K562 (cell line): ENCODE measurements at regions not wholly inside any gene's neighbourhood (a gene's known extent, or its start where the extent isn't known, plus 50 kb on each side); places are given as distances from the start of the nearest gene placed in this dataset.

Experiments
- ARHGAP35 ChIP-seq: fragments of 450-650 bp; IDR thresholded peaks from 2 replicates; pipeline ENCODE4 v1.6.1; 2018; ENCODE audit not compliant: partially characterized antibody
- CREB3 ChIP-seq: fragments of 450-650 bp; conservative IDR thresholded peaks from 2 replicates; pipeline ENCODE4 v1.6.1; 2016; ENCODE audit warnings: missing genetic modification characterization, low read depth, mild to moderate bottlenecking, missing compliant biosample characterization, moderate library complexity
- CUX1 ChIP-seq: fragments of 200-800 bp; sonication (Bioruptor generic); IDR thresholded peaks from 2 replicates; pipeline ENCODE4 v1.6.1; 2016; ENCODE audit warnings: missing genetic modification characterization, missing compliant biosample characterization
- HBP1 ChIP-seq: fragments of 450-650 bp; formaldehyde crosslinking; IDR thresholded peaks from 2 replicates; pipeline ENCODE4 v1.4.0; 2022; ENCODE audit warnings: missing genetic modification characterization
- HDAC1 ChIP-seq, 2 experiments: fragments of 450-650 bp; IDR thresholded peaks; 2 replicates each; pipeline ENCODE4 v1.6.1; 2016 to 2017; ENCODE audit warnings: inconsistent platforms in 1 of 2, mild to moderate bottlenecking in 1 of 2, moderate library complexity in 1 of 2
- HLTF ChIP-seq: fragments of 450-650 bp; IDR thresholded peaks from 2 replicates; pipeline ENCODE4 v1.6.1; 2016
- HNRNPL ChIP-seq: fragments of 200-400 bp; formaldehyde crosslinking; IDR thresholded peaks from 2 replicates; pipeline ENCODE4 v1.6.1; 2017; ENCODE audit warnings: low read depth, mild to moderate bottlenecking, low read length
- HNRNPUL1 ChIP-seq: fragments of 200-400 bp; formaldehyde crosslinking; IDR thresholded peaks from 2 replicates; pipeline ENCODE4 v1.6.1; 2017; ENCODE audit warnings: low read length
- MAFK ChIP-seq: IDR thresholded peaks from 2 replicates; pipeline ENCODE4 v1.6.1; 2011; ENCODE audit warnings: low read length, improper control_type of control experiment
- NR4A1 ChIP-seq, 2 experiments: fragments of 250-450 bp in 1 of 2; fragments of 450-650 bp in 1 of 2; sonication (Bioruptor Pico) in 1 of 2; IDR thresholded peaks; 2 replicates each; pipeline versions ENCODE4 v1.4.0 to v1.6.1; 2016 to 2020; ENCODE audit warnings: mild to moderate bottlenecking in 2 of 2, missing compliant biosample characterization in 1 of 2, missing genetic modification characterization in 1 of 2, moderate library complexity in 1 of 2
- OTX1 ChIP-seq: fragments of 450-650 bp; formaldehyde crosslinking; IDR thresholded peaks from 2 replicates; pipeline ENCODE4 v1.4.0; 2022; ENCODE audit warnings: mild to moderate bottlenecking
- SMARCA4 ChIP-seq: fragments of 450-650 bp; IDR thresholded peaks from 2 replicates; pipeline ENCODE4 v1.6.1; 2016
- SPI1 ChIP-seq: IDR thresholded peaks from 2 replicates; pipeline ENCODE4 v1.6.1; 2011; ENCODE audit warnings: low read depth, low read length, control low read depth, borderline replicate concordance
- U2AF1 ChIP-seq: fragments of 200-400 bp; formaldehyde crosslinking; optimal IDR thresholded peaks from 2 replicates; pipeline ENCODE3; 2017; ENCODE audit warnings: mild to moderate bottlenecking, low read depth, low read length, moderate library complexity
- WHSC1 ChIP-seq: IDR thresholded peaks from one replicate; pipeline ENCODE4 v1.6.1; 2012; ENCODE audit warnings: low read length, control low read depth, inconsistent platforms
- ZMIZ1 ChIP-seq, 2 experiments: fragments of 150-350 bp in 1 of 2; IDR thresholded peaks; 2 replicates each; pipeline ENCODE4 v1.6.1; 2012 to 2016; ENCODE audit warnings: low read depth in 2 of 2, low read length in 2 of 2, mild to moderate bottlenecking in 1 of 2, moderate library complexity in 1 of 2

GRCh38 chr17:77071925-77072490, 68.8 kb upstream of the SEC14L1 start (continued):
- peak; percentile 48; the same call in 1 of the 2 replicates for TF ChIP-seq HBP1 (CRISPR knock-in tag)
- peak; percentile 21; the same call in 1 of the 2 replicates for TF ChIP-seq SMARCA4
- TF ChIP-seq ZMIZ1 (IDR thresholded peaks at IDR 0.05; ENCODE audit: low read depth in 2 of 2, low read length in 2 of 2) = no peak
- no peak for TF ChIP-seq SPI1
- no peak for TF ChIP-seq NR4A1 (CRISPR knock-in tag; IDR thresholded peaks at IDR 0.05)
- TF ChIP-seq NR4A1 (tag; IDR thresholded peaks at IDR 0.05) = no peak
- TF ChIP-seq HLTF = 0 out of 2 replicates have a peak, but pooled peaks have one; percentile 65
- peak; percentile 53 for TF ChIP-seq ARHGAP35
- TF ChIP-seq CUX1 = no peak
- 0 out of 2 replicates have a peak, but pooled peaks have one; percentile 58 for TF ChIP-seq OTX1 (CRISPR knock-in tag)
- TF ChIP-seq HDAC1 (IDR thresholded peaks at IDR 0.05) = peak in 1 of 2 experiments; percentile 62; a peak in 1 of 4 replicates
- TF ChIP-seq U2AF1 = peak; percentile 47
- TF ChIP-seq HNRNPL = no peak
- no peak for TF ChIP-seq MAFK
- TF ChIP-seq WHSC1 = no peak
- TF ChIP-seq HNRNPUL1 = no peak
- no peak for TF ChIP-seq CREB3 (tag)
